Amniotic stem cell (primary cell): ENCODE measurements at regions not wholly inside any gene's neighbourhood (a gene's known extent, or its start where the extent isn't known, plus 50 kb on each side); places are given as distances from the start of the nearest gene placed in this dataset.

Experiments used
- DNase-seq: peaks from one replicate; lab custom pipeline; 2025; lab: John Stamatoyannopoulos, UW

- DNase-seq, result no peak
Measured at GRCh38 chr12:92032101-92032500, 113.5 kb downstream of the BTG1 start.

- DNase-seq, result no peak
Measured at GRCh38 chr12:92030618-92031017, 115.0 kb downstream of the BTG1 start.

- no peak for DNase-seq
Measured at GRCh38 chr12:92029902-92030586, 115.6 kb downstream of the BTG1 start.

- DNase-seq, result no peak
Measured at GRCh38 chr12:92029136-92029535, 116.5 kb downstream of the BTG1 start.

- DNase-seq, result no peak
Measured at GRCh38 chr12:92028441-92028709, 117.3 kb downstream of the BTG1 start.

- DNase-seq, result no peak
Measured at GRCh38 chr12:92027701-92028440, 117.8 kb downstream of the BTG1 start.

GRCh38 chr12:92027243-92027642, 118.4 kb downstream of the BTG1 start:
- no peak for DNase-seq

- no peak for DNase-seq
Measured at GRCh38 chr12:92025462-92026207, 120.0 kb downstream of the BTG1 start.

GRCh38 chr12:92022093-92022492, 123.6 kb downstream of the BTG1 start:
- no peak for DNase-seq

- no peak for DNase-seq
Measured at GRCh38 chr12:92021666-92022035, 124.0 kb downstream of the BTG1 start.

- DNase-seq, result no peak
Measured at GRCh38 chr12:92020983-92021665, 124.5 kb downstream of the BTG1 start.

GRCh38 chr12:92019491-92020277, 126.0 kb downstream of the BTG1 start:
- DNase-seq, result no peak

- no peak for DNase-seq
Measured at GRCh38 chr12:92012691-92013090, 133.0 kb downstream of the BTG1 start.

GRCh38 chr12:92010853-92011701, 134.6 kb downstream of the BTG1 start:
- no peak for DNase-seq

GRCh38 chr12:92010368-92010767, 135.3 kb downstream of the BTG1 start:
- DNase-seq, result no peak

- no peak for DNase-seq
Measured at GRCh38 chr12:92008345-92008744, 137.3 kb downstream of the BTG1 start.

- DNase-seq, result no peak
Measured at GRCh38 chr12:92007787-92008186, 137.9 kb downstream of the BTG1 start.

GRCh38 chr12:92003701-92004100, 141.9 kb downstream of the BTG1 start:
- DNase-seq, result no peak

GRCh38 chr12:92002673-92003382, 142.8 kb downstream of the BTG1 start:
- DNase-seq, result no peak

GRCh38 chr12:92002195-92002649, 143.4 kb downstream of the BTG1 start:
- no peak for DNase-seq
